CD4-positive, alpha-beta memory T cell (primary cell): ENCODE measurements at regions not wholly inside any gene's neighbourhood (a gene's known extent, or its start where the extent isn't known, plus 50 kb on each side); places are given as distances from the start of the nearest gene placed in this dataset.

Source experiments
- CTCF ChIA-PET: fragments of 350-600 bp; sonication (Branson Sonifier 250); formaldehyde crosslinking; loops from one replicate; lab custom pipeline; 2021; ENCODE audit warnings: inconsistent platforms; ENCODE audit not compliant: partially characterized antibody; lab: Charles Lee
- POLR2A ChIA-PET: fragments of 350-600 bp; sonication (Branson Sonifier 250); formaldehyde crosslinking; loops from one replicate; lab custom pipeline; 2021; ENCODE audit not compliant: partially characterized antibody; lab: Charles Lee
- DNase-seq, 5 donors: peaks; one replicate each; pipeline versions ENCODE4 v3.0.0 to v3.0.0-alpha.2; 2020 to 2022; ENCODE audit warnings: mixed read lengths in 1 of 5
- H3K27ac ChIP-seq: one replicate; pipeline ENCODE4 v1.7.0; 2013; ENCODE audit warnings: low read depth, low read length
- H3K27me3 ChIP-seq: 2 replicates; pipeline ENCODE4 v1.7.0; 2013; ENCODE audit warnings: mild to moderate bottlenecking, low read length, moderate library complexity; ENCODE audit not compliant: insufficient read depth
- H3K36me3 ChIP-seq: 2 replicates; pipeline ENCODE4 v1.7.0; 2013; ENCODE audit warnings: mild to moderate bottlenecking, low read length, moderate library complexity; ENCODE audit not compliant: insufficient read depth
- H3K4me1 ChIP-seq: 2 replicates; pipeline ENCODE4 v1.7.0; 2013; ENCODE audit warnings: mild to moderate bottlenecking, low read length, moderate library complexity; ENCODE audit not compliant: insufficient read depth
- H3K4me3 ChIP-seq, 2 donors: one replicate each; pipeline ENCODE4 v1.7.0; 2013; ENCODE audit warnings: low read length in 2 of 2, mild to moderate bottlenecking in 1 of 2
- H3K9me3 ChIP-seq, 2 donors: one replicate each; pipeline ENCODE4 v1.7.0; 2013; ENCODE audit warnings: low read length in 2 of 2, control low read depth in 1 of 2; ENCODE audit not compliant: control insufficient read depth in 1 of 2
- H3K27ac Mint-ChIP-seq, 7 donors: one replicate each; pipeline ENCODE4 v1.8.0; 2020 to 2021; ENCODE audit warnings: mixed read lengths in 7 of 7, mild to moderate bottlenecking in 6 of 7, inconsistent platforms in 3 of 7, moderate library complexity in 3 of 7
- H3K27me3 Mint-ChIP-seq, 2 donors: one replicate each; pipeline ENCODE4 v1.8.0; 2020 to 2021; ENCODE audit warnings: mixed read lengths in 2 of 2
- H3K36me3 Mint-ChIP-seq, 2 donors: one replicate each; pipeline ENCODE4 v1.8.0; 2020 to 2021; ENCODE audit warnings: mixed read lengths in 2 of 2, inconsistent platforms in 1 of 2, mild to moderate bottlenecking in 1 of 2
- H3K4me1 Mint-ChIP-seq, 4 donors: one replicate each; pipeline ENCODE4 v1.8.0; 2020 to 2021; ENCODE audit warnings: mixed read lengths in 4 of 4, mild to moderate bottlenecking in 1 of 4
- H3K4me3 Mint-ChIP-seq, 8 donors: one replicate each; pipeline ENCODE4 v1.8.0; 2020 to 2021; ENCODE audit warnings: mixed read lengths in 8 of 8, mild to moderate bottlenecking in 7 of 8, moderate library complexity in 6 of 8, inconsistent platforms in 3 of 8
- H3K9me3 Mint-ChIP-seq, 8 donors: one replicate each; pipeline ENCODE4 v1.8.0; 2020 to 2021; ENCODE audit warnings: mixed read lengths in 8 of 8, mild to moderate bottlenecking in 5 of 8, inconsistent platforms in 3 of 8, moderate library complexity in 1 of 8
- intact Hi-C: fragments of 100-400 bp; cut with micrococcal nuclease; formaldehyde crosslinking; loops from one replicate; pipeline ENCODE4 v1.15.1; 2023

DNA sequence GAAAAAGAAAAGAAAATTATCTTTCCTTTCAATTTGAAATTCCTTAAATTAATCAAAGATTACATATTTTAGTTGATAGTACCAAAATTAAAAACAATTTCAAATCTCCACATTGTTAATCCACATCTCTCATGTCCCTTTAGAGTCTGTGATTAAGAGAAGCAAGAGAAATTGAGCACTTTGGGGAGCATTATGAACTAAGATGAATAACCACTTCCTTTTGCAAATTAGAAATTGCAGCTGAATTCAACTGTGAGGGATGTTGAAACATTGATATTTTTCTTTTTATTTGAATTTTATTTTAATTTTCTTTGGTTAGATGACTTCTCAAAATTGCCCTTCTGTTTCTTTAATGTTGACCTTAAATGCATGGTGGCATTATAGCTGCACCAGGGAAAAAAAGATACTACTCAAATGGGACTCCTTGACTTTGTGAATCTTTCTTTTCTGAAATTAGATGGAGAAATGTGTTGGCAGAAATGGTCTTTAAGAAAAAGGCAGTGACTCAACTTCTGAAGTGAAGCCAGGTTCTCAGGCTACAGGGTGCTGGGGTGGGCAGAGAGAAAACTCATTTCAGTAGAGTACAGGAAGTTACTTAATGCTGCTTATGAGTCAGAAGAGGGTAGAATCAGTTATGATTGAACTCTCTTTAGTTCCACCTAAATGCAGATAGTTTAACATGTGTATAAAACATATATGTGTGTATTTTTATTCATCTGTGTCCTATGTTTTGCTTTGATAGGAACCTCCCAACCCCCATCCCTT, 92.0 kb upstream of the TNIP3 start:
- no peaks in the 10 kb centered on the region for H3K36me3 Mint-ChIP-seq
- CTCF ChIA-PET: interaction anchor here (1.0 to 13.2 kb wide), 2 partner anchors 56 to 67 kb away, joined by 3 to 203 read pairs; no protein-coding TSS in a partner anchor
- no peaks in the 10 kb centered on the region for H3K27me3 ChIP-seq
- H3K36me3 ChIP-seq: no peaks in the 10 kb centered on the region
- POLR2A ChIA-PET: interaction anchor here (0.9 to 1.5 kb wide), 3 partner anchors 12 to 74 kb away, joined by 3 read pairs; no protein-coding TSS in a partner anchor
- H3K27me3 Mint-ChIP-seq: no peaks in the 10 kb centered on the region
- no peaks in the 10 kb centered on the region for H3K9me3 ChIP-seq
- no peak overlapping the region for H3K27ac ChIP-seq
- H3K9me3 Mint-ChIP-seq: no peaks in the 10 kb centered on the region
- peak overlapping the region; percentile 54 to 90 (median 86) for H3K27ac Mint-ChIP-seq
- intact Hi-C loops: loop anchor here (2.0 kb wide), 1 partner anchor 51 kb away; no protein-coding TSS in a partner anchor
- H3K4me3 Mint-ChIP-seq: peak overlapping the region in 7 of 8 donors; percentile 12 to 81 (median 61)
- no peak overlapping the region for H3K4me3 ChIP-seq
- H3K4me1 Mint-ChIP-seq: peaks cover 38 to 57% (median 46%) of the 10 kb centered on the region in 4 donors
- H3K4me1 ChIP-seq: peaks cover 48% of the 10 kb centered on the region
- peak; percentile 12 to 62 (median 16) for DNase-seq

DNA sequence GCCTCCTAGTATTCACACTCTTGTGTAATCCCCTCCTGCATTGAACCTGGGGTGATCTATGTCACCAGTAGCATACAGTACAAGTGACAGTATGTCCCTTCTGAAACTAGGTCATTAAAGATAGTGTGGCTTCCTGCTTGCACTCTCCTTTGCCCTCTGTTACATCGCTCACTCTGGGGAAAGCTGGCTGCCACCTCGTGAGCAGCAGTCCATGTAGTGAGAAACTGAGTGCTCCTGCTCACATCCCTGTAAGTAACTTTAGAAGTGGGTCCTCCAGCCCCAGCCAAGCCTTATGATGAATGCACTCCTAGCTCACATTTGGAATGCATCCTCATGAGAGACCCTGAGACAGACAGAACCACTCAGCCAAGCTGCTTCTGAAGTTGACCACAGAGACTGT, 89.8 kb upstream of the TNIP3 start:
- DNase-seq: peak; percentile 43 to 59 (median 44)
- ChIA-PET POLR2A (interaction anchor here (1.0 to 2.0 kb wide), 10 partner anchors 9 to 98 kb away, joined by 3 to 11 read pairs (median 6); no protein-coding TSS in a partner anchor), CTCF (interaction anchor here (0.8 to 13.2 kb wide), 9 partner anchors 10 to 1099 kb away, joined by 3 to 203 read pairs (median 10); no protein-coding TSS in a partner anchor)
- Mint-ChIP-seq H3K4me1 (peaks cover 41 to 57% (median 46%) of the 10 kb centered on the region in 4 donors), H3K9me3 (no peaks in the 10 kb centered on the region), H3K36me3 (no peaks in the 10 kb centered on the region), H3K27ac (peak overlapping the region; percentile 90 to 95 (median 91)), H3K4me3 (peak overlapping the region; percentile 23 to 74 (median 62)), H3K27me3 (no peaks in the 10 kb centered on the region)
- peak overlapping the region; percentile 60 for H3K27ac ChIP-seq
- intact Hi-C loops: loop anchor here (2.0 kb wide), 1 partner anchor 1183 kb away; no protein-coding TSS in a partner anchor
- H3K4me1 ChIP-seq: peaks cover 48% of the 10 kb centered on the region
- H3K9me3 ChIP-seq: no peaks in the 10 kb centered on the region
- no peaks in the 10 kb centered on the region for H3K27me3 ChIP-seq
- H3K4me3 ChIP-seq: no peak overlapping the region
- no peaks in the 10 kb centered on the region for H3K36me3 ChIP-seq

DNA sequence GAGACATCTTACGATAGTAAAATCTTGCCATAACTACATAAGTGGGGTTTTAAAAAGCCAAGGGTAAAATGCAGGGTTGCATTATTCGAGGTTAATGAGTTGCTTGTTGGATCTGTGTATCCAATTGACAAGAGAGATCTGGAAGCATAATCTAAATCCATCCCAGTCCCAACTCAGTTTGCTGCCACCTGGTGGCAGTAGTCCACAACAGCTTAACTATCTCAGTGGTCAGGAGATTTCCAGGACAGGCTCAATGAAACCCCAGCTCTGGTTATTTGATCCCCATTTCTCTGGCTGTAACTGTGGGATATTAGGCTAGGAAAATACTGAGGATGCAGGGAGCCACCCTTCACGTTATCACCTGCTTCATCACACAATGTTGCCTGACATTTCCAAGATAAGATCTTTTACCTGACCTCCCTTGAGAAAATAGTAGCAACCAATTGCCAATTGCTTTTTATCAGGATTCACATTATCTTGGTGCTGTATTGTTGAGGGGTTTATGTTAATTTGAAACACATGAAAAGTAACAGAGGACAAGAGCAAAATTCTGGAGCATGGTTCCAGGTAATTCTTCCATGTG, 88.2 kb upstream of the TNIP3 start:
- H3K27ac Mint-ChIP-seq: peak overlapping the region in 4 of 7 donors; percentile 14 to 63 (median 47)
- H3K27ac ChIP-seq: no peak overlapping the region

DNA sequence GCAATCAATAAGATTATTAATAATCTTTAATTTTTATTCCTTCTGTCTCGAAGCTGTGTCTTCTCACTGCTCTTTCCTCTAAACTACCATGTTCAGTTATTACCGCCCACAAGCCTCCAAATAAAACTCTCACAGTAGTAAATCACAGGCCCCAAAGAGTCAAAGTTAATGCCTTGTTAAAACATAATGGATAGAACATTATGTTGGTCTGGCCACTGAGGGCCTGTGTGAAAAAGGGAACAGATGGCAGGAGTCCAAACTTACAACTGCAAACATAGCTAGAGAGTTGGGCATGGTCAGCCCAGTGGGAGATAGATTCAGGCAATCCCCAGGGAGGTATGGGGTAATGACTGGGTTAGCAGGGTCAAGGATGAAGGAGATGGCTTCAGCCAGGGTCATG, 84.6 kb upstream of the TNIP3 start:
- Mint-ChIP-seq H3K36me3 (no peaks in the 10 kb centered on the region), H3K4me1 (peaks cover 20 to 22% (median 21%) of the 10 kb centered on the region in 4 donors), H3K27ac (peak overlapping the region in 1 of 7 donors; percentile 60), H3K27me3 (no peaks in the 10 kb centered on the region), H3K4me3 (no peak overlapping the region), H3K9me3 (no peaks in the 10 kb centered on the region)
- Histone ChIP-seq H3K27ac (no peak overlapping the region), H3K27me3 (no peaks in the 10 kb centered on the region), H3K4me3 (no peak overlapping the region), H3K9me3 (no peaks in the 10 kb centered on the region), H3K36me3 (no peaks in the 10 kb centered on the region), H3K4me1 (peaks cover 14% of the 10 kb centered on the region)
- ChIA-PET POLR2A (no interaction called here), CTCF (interaction anchor here (0.8 to 13.2 kb wide), 6 partner anchors 9 to 70 kb away, joined by 3 to 203 read pairs (median 4); no protein-coding TSS in a partner anchor)
- DNase-seq: no peak
- intact Hi-C loops: loop anchor here (10.0 kb wide), 1 partner anchor 134 kb away; no protein-coding TSS in a partner anchor

More for the DNA sequence above, 88.2 kb upstream of the TNIP3 start:
- no peaks in the 10 kb centered on the region for H3K36me3 Mint-ChIP-seq
- no peak overlapping the region for H3K4me3 ChIP-seq
- ChIA-PET POLR2A (interaction anchor here (1.1 to 1.5 kb wide), 2 partner anchors 9 to 21 kb away, joined by 3 to 5 read pairs; no protein-coding TSS in a partner anchor), CTCF (interaction anchor here (0.9 to 13.2 kb wide), 13 partner anchors 9 to 1097 kb away, joined by 3 to 203 read pairs (median 3); no protein-coding TSS in a partner anchor)
- H3K4me1 ChIP-seq: peaks cover 47% of the 10 kb centered on the region
- H3K9me3 Mint-ChIP-seq: no peaks in the 10 kb centered on the region
- H3K4me3 Mint-ChIP-seq: no peak overlapping the region
- H3K27me3 Mint-ChIP-seq: no peaks in the 10 kb centered on the region
- H3K4me1 Mint-ChIP-seq: peaks cover 37 to 49% (median 43%) of the 10 kb centered on the region in 4 donors
- intact Hi-C loops: loop anchor here (1.0 to 2.0 kb wide), 3 partner anchors 60 to 1182 kb away; no protein-coding TSS in a partner anchor
- H3K9me3 ChIP-seq: no peaks in the 10 kb centered on the region
- H3K36me3 ChIP-seq: no peaks in the 10 kb centered on the region
- no peaks in the 10 kb centered on the region for H3K27me3 ChIP-seq
- DNase-seq: peak in 4 of 5 donors; percentile 33 to 50 (median 44)

DNA sequence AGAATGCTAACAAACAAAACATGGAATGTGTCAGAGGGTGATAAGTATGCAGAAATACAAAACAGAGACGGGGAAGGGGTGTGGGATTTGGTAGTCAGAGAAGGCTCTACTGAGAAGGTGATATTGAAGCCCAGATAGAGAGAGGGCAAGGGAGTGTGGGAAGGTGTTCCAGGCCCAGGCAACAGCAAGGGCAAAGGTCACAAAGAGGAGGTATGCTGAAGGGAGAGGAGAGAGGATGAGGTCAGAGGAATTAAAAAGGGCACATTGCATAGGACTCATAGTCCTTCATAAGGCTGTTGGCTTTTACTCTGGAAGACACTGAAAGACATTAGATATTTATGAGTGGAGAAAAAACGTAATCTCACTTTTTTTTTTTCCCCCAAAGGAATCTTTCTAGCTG, 82.6 kb upstream of the TNIP3 start:
- Mint-ChIP-seq H3K36me3 (no peaks in the 10 kb centered on the region), H3K27me3 (no peaks in the 10 kb centered on the region), H3K4me3 (no peak overlapping the region), H3K4me1 (peaks cover 8 to 17% (median 17%) of the 10 kb centered on the region in 4 donors), H3K27ac (no peak overlapping the region), H3K9me3 (no peaks in the 10 kb centered on the region)
- Histone ChIP-seq H3K9me3 (no peaks in the 10 kb centered on the region), H3K4me3 (no peak overlapping the region), H3K4me1 (peaks cover 5% of the 10 kb centered on the region), H3K27ac (no peak overlapping the region), H3K36me3 (no peaks in the 10 kb centered on the region), H3K27me3 (no peaks in the 10 kb centered on the region)
- no peak for DNase-seq
- CTCF ChIA-PET: interaction anchor here (13.2 kb wide), 1 partner anchor 57 kb away, joined by 203 read pairs; no protein-coding TSS in a partner anchor
- intact Hi-C loops: loop anchor here (10.0 kb wide), 1 partner anchor 132 kb away; no protein-coding TSS in a partner anchor
- POLR2A ChIA-PET: no interaction called here

DNA sequence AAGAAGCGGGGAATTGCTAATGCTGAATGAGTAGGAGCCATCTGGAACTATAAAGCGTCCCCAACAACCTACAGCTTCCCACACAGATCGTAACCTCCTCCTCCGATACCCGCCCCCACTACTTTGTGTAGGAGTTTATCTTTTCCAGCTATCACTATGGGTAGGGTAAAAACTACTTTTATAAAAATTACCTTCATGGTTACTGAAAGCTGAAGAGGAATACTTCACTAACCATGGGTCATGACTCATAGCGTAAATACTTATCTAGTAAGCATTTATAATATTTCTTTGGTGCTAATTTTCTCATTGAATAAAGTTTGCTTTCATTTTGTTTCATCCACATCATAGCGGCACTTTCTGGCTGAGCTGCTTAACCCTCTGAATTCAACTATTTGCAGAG, 79.4 kb upstream of the TNIP3 start:
- Histone ChIP-seq H3K36me3 (no peaks in the 10 kb centered on the region), H3K9me3 (no peaks in the 10 kb centered on the region), H3K4me3 (peak overlapping the region; percentile 38 to 52), H3K27me3 (no peaks in the 10 kb centered on the region), H3K27ac (no peak overlapping the region), H3K4me1 (peaks cover 5% of the 10 kb centered on the region)
- peak in 2 of 5 donors; percentile 12 to 21 for DNase-seq
- intact Hi-C loops: loop anchor here (10.0 kb wide), 1 partner anchor 129 kb away; no protein-coding TSS in a partner anchor
- Mint-ChIP-seq H3K4me3 (peak overlapping the region; percentile 78 to 94 (median 87)), H3K27me3 (no peaks in the 10 kb centered on the region), H3K9me3 (no peaks in the 10 kb centered on the region), H3K4me1 (peaks cover 6 to 18% (median 16%) of the 10 kb centered on the region in 4 donors), H3K36me3 (no peaks in the 10 kb centered on the region), H3K27ac (peak overlapping the region in 5 of 7 donors; percentile 13 to 79 (median 33))
- ChIA-PET CTCF (interaction anchor here (0.5 to 3.7 kb wide), 11 partner anchors 7 to 119 kb away, joined by 3 to 28 read pairs (median 8); no protein-coding TSS in a partner anchor), POLR2A (interaction anchor here (0.9 to 1.9 kb wide), 6 partner anchors 9 to 44 kb away, joined by 3 to 6 read pairs (median 5); no protein-coding TSS in a partner anchor)
